GM18519 (cell line): ENCODE measurements at regions not wholly inside any gene's neighbourhood (a gene's known extent, or its start where the extent isn't known, plus 50 kb on each side); places are given as distances from the start of the nearest gene placed in this dataset.

Experiments used
- ATAC-seq: cut with Tn5 transposase; IDR thresholded peaks from one replicate; pipeline ENCODE4 v1.9.1; 2021; ENCODE audit warnings: mild to moderate bottlenecking, moderate library complexity; ENCODE audit not compliant: unreplicated experiment, low FRiP score

- no peak for ATAC-seq
Observed at GRCh38 chr4:166460769-166461550, 587.9 kb downstream of the TLL1 start.

DNA sequence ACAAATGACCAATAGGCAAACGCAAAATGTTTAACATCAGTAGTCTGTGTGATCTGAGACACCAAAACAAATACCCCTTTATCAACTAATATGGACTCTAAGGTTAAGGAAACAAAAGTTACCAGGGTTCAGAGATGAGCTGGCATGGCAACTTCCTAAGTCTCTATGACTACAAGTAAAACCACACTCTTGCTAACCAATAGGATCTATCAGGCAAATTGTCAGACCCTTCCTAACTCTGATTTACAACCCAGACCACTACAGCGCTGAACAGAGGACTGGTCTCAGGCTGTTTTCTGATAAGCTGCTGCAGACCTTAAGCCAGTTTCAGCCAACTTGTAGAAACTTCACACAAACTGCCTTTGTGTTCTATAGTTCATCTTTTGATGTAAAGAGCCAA lies 608.0 kb downstream of the TLL1 start:
- no peak for ATAC-seq

GRCh38 chr4:166481739-166482138 lies 608.7 kb downstream of the TLL1 start:
- ATAC-seq: no peak

DNA sequence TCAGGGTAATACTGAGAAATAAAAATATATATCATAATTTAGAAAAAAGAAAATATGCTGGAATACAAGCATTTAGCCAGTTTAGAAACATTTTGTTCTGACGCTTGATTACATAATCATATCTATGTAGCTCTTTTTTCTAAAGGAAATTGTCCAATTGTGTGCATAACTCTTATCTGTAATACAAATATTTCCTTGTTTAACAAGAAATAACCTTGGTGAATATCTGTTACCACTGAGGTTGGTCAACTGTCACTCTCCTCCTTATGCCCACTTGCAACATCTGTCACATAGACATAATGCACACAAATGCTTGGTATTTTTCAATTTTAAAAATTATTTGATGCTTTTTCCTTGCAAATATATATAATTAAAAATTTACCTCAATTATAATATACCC lies 609.7 kb downstream of the TLL1 start:
- ATAC-seq: no peak

GRCh38 chr4:166491635-166492034 lies 618.6 kb downstream of the TLL1 start:
- ATAC-seq: no peak

DNA sequence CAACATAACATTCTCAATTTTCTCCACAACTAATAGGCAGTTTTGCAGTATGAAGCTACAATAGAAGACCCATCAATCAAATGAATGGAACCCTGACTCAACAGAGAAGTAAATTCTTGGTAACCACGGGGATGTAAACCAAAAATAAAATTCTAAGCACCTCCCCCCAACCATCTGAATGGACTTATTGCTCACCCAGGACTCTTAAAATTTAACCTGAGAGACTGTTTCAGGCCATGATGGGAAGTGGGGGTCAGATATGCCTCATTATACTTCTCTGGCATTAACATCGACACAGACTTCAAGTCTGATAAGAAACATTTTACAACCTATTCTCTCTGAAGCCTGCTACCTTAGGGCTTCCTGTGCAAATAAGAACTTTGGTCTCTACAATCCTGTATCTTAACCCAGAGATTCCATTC lies 620.9 kb downstream of the TLL1 start:
- no peak for ATAC-seq

GRCh38 chr4:166498546-166498945 lies 625.5 kb downstream of the TLL1 start:
- no peak for ATAC-seq

GRCh38 chr4:166499820-166500219 lies 626.8 kb downstream of the TLL1 start:
- ATAC-seq: no peak

- ATAC-seq: peak; percentile 98
Observed at GRCh38 chr4:166501941-166502382, 628.9 kb downstream of the TLL1 start.

DNA sequence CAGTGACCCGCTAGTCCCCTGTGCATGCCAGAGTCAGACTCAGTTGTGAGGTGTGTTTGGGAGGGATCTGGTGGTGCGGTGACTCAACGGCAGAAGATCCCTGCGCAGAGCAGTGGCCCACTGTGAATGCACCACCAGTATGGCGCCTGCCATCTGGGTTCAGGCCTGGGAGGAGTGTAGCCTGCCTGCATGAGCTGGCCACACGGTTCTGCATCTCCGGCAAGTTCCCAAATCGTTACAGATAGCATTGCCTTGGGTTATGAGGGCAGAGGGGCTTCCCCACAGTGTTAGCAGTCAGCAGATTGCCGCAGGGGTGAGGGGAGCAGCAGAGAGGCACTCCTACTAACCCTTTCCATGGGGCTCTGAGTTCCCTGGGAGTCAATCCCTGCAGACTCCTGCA lies 629.6 kb downstream of the TLL1 start:
- ATAC-seq: no peak

GRCh38 chr4:166506051-166506450 lies 633.0 kb downstream of the TLL1 start:
- no peak for ATAC-seq

GRCh38 chr4:166512267-166512666 lies 639.2 kb downstream of the TLL1 start:
- ATAC-seq: no peak

DNA sequence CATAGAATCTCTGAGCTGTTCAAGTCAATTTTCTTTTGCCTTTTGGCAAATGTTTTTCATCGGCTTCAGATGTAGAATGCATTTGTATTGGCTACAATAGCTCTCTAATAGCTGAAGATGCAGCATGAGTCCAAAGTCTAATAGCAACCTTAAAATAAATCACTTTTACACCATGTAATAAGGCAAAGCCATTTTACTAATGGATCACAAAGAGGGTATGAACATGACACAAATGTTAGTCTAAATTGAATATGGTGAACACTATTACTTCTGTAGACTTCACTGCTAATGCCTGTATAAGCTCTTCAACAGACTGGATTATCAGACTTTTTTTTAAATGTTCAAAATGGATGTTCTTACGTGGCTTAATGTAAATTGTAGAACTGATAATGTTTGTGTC lies 645.3 kb downstream of the TLL1 start:
- no peak for ATAC-seq

GRCh38 chr4:166518776-166519175 lies 645.7 kb downstream of the TLL1 start:
- no peak for ATAC-seq

DNA sequence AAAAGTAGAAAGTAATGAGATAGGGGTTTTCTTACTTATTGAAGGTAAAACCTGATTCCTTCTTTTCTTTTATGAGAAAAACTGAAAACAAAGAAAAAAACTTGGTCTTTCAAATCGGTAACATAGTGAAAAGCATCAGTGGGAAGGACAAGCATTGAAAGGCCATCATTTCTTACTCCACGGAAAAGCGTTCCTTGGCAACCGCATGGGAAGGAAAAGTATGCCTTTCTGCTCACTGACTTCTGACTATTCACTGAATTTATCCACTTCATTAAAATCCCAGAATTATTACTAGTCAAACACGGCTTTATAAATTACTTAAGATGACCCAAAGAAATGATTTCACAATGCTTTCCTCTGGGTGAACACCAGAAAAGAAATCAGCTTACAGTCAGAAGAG lies 646.7 kb downstream of the TLL1 start:
- no peak for ATAC-seq

DNA sequence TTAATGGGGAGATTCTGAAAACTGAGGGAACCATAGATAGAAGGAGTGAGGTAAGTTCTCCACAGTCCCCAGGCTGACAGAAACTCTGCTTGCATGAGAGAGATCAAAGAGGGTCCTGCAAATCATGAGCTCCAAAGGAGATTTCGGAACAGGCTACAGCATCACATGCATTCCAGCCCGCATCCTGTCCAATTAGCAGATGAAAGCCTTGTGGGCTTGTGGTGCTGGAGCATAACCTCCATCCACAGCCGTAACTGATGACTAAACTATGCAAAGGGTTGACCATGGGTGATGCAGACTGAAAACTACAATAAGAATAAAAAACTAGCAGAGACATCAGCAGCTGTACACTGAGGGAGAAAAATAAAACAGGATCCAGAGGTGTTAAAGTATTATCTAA lies 654.5 kb downstream of the TLL1 start:
- no peak for ATAC-seq

GRCh38 chr4:166531703-166532102 lies 658.7 kb downstream of the TLL1 start:
- no peak for ATAC-seq

DNA sequence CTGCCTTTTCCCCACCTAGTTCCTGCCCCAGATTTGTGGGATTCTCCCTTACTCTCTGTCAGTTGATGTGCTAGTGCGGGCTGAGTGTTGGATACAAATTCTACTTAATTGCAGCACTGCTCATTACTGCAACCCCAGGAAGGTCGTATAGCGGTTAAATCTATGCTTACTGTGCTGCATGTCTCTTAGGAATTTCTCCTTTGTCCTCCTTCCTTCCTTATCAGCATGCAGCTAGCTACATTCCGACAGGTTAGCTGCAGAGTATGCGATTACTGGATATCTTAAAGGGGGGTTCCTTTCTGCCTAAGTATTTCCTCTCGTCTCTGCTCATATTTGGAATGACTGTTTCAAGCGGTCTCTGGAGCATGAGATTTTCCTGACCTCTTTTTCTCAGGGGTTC lies 662.8 kb downstream of the TLL1 start:
- ATAC-seq: no peak

GRCh38 chr4:166538491-166539005 lies 665.5 kb downstream of the TLL1 start:
- ATAC-seq: no peak

DNA sequence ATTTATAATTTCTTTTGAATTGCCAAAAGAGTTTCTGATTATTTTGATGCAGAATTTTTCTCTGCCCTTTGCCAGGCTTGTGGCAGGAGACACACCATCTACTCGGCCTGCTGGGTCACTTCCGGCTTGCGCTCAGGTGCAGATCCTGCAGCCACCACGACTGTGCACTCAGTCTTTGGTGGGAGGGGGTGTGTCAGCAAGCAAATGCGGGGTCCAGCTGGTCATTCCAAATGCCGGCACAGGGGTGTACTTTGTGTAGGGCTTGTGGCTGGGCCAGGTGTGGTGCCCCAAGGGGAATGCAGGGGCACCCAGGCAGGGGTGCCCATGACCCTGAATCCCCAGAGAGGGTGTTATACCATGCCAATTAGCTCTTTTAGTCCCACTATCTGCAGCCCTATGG lies 673.0 kb downstream of the TLL1 start:
- ATAC-seq: no peak

DNA sequence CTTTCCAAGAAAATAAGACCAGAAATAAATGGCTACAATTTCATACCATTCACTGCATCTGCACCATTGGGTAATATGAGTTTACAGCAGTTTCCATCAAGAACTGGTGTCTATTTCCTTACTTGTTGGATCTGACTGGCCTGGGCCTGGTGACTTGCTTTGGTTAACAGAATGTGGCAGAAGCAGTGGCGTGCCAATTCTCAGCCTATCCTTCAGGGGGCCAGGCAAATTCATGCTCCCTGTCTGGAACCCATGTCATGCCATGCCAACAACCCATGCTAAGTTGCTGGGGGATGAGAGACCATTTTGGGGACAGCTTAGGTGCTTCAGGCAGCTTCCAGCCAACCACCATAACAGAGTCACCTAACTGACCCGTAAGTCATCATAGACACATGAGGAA lies 656.7 kb downstream of the SPOCK3 start:
- no peak for ATAC-seq

DNA sequence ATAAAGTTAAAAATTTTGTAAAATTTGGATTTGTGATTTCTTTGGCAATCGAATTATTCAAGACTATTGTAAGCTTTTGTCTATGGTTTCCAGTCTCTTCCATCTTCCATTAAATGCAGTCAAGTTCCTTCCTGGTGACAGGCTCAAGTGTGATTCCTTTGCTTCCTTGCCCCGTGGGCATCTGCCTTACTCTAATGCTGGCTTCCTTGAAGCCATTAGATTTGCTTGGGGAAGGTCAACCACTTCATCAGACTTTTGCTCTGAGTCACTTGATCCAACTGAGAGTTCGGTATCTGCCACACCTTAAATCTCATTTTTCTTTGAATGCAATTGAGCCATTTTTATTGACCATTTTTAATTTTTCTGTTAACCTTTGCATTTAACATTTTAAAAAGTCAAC lies 648.8 kb downstream of the SPOCK3 start:
- no peak for ATAC-seq
